Chondrocyte (in vitro differentiated cells): ENCODE measurements at regions not wholly inside any gene's neighbourhood (a gene's known extent, or its start where the extent isn't known, plus 50 kb on each side); places are given as distances from the start of the nearest gene placed in this dataset.

ENCODE experiments used
- DNase-seq: peaks from one replicate; pipeline ENCODE4 v3.0.0; 2021; ENCODE audit warnings: mixed read lengths, low spot score
- H3K27ac Mint-ChIP-seq: one replicate; pipeline ENCODE4 v1.8.0; 2021; ENCODE audit warnings: mild to moderate bottlenecking, moderate library complexity, mixed read lengths; ENCODE audit not compliant: unreplicated experiment
- H3K27me3 Mint-ChIP-seq: 2 replicates; pipeline ENCODE4 v1.8.0; 2021; ENCODE audit warnings: low read depth, mixed read lengths
- H3K36me3 Mint-ChIP-seq: 2 replicates; pipeline ENCODE4 v1.8.0; 2021; ENCODE audit warnings: low read depth, mixed read lengths
- H3K4me1 Mint-ChIP-seq: 2 replicates; pipeline ENCODE4 v1.8.0; 2021; ENCODE audit warnings: low read depth, mild to moderate bottlenecking, mixed read lengths
- H3K4me3 Mint-ChIP-seq: one replicate; pipeline ENCODE4 v1.8.0; 2021; ENCODE audit warnings: mild to moderate bottlenecking, moderate library complexity, mixed read lengths; ENCODE audit not compliant: unreplicated experiment
- H3K9me3 Mint-ChIP-seq: 2 replicates; pipeline ENCODE4 v1.8.0; 2021; ENCODE audit warnings: low read depth, mixed read lengths
- TF ChIP-seq, protein P1 (sequence below): fragments of 200-600 bp; sonication (generic); IDR thresholded peaks from 2 replicates; pipeline ENCODE4 v1.5.0; 2021; ENCODE audit warnings: antibody characterized with exemption, mild to moderate bottlenecking, moderate library complexity

DNA sequence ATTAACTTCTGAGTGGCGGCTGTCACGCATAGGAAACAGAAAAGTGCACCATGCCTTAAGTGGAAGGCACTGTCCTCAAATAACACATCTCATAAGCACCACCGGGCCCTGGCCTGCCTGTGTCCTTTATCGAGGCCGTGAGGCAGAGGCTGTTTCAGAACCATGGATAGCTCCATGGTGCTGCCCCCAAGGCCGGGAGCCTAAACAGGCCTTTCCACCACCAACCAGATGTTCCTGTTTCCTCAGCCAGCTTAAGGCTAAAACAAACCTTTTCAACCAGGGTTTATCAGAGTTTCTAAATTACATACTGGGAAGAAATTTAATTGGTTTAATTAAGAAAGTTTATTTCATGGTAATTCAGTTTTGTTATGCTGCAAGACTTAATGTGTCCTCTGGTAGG lies 114.4 kb downstream of the DMRTA2 start:
- no peaks in the 10 kb centered on the region for H3K9me3 Mint-ChIP-seq
- TF ChIP-seq, protein P1, sequence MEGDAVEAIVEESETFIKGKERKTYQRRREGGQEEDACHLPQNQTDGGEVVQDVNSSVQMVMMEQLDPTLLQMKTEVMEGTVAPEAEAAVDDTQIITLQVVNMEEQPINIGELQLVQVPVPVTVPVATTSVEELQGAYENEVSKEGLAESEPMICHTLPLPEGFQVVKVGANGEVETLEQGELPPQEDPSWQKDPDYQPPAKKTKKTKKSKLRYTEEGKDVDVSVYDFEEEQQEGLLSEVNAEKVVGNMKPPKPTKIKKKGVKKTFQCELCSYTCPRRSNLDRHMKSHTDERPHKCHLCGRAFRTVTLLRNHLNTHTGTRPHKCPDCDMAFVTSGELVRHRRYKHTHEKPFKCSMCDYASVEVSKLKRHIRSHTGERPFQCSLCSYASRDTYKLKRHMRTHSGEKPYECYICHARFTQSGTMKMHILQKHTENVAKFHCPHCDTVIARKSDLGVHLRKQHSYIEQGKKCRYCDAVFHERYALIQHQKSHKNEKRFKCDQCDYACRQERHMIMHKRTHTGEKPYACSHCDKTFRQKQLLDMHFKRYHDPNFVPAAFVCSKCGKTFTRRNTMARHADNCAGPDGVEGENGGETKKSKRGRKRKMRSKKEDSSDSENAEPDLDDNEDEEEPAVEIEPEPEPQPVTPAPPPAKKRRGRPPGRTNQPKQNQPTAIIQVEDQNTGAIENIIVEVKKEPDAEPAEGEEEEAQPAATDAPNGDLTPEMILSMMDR = no peak
- H3K4me1 Mint-ChIP-seq = no peaks in the 10 kb centered on the region
- no peak for DNase-seq
- H3K36me3 Mint-ChIP-seq = no peaks in the 10 kb centered on the region
- no peaks in the 10 kb centered on the region for H3K27me3 Mint-ChIP-seq
- no peak overlapping the region for H3K27ac Mint-ChIP-seq
- H3K4me3 Mint-ChIP-seq = no peak overlapping the region

DNA sequence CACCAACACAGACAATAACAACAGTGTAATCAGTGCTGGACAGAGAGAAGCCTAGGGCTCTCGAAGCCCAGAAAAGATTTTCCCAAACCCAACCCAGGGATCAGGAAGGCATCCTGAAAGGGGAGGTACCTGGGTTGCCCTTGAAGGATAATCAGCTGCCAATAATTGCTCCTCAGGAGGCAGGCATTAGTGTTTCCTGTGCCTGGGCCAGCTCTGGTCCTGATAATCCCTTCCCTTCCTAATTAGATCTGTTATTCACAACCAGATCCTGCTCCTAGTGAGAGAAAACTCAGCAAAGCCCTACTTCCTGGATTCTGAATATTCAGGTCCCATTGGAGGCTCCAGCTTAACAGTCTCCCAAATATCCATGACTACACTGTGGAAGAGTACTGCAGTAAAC lies 117.4 kb downstream of the DMRTA2 start:
- no peak overlapping the region for H3K27ac Mint-ChIP-seq
- H3K36me3 Mint-ChIP-seq = no peaks in the 10 kb centered on the region
- TF ChIP-seq, protein P1 = no peak
- no peaks in the 10 kb centered on the region for H3K4me1 Mint-ChIP-seq
- no peaks in the 10 kb centered on the region for H3K27me3 Mint-ChIP-seq
- H3K9me3 Mint-ChIP-seq = no peaks in the 10 kb centered on the region
- no peak for DNase-seq
- no peak overlapping the region for H3K4me3 Mint-ChIP-seq

DNA sequence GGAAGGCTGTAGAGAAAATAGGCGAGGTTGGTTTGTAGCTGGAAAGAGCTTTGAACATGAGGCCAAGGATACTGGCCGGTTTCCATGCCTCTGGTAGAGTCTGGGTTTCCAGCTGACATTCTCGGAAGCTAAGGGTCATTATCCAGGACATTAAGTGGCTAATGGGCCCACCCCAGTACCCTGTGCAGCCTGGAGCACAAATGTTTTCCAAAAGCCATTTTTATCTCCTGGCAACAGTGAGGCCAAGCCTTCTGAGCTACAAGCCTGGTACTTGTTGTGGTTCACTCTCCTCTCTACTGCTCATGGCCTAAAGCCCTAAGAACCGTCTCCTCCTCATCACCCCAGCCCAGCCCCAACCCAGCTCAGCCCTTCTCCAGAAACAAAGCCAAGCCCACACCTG lies 122.9 kb downstream of the DMRTA2 start:
- Mint-ChIP-seq H3K4me1 (no peaks in the 10 kb centered on the region), H3K36me3 (no peaks in the 10 kb centered on the region), H3K9me3 (peaks cover 5% of the 10 kb centered on the region), H3K4me3 (no peak overlapping the region), H3K27ac (no peak overlapping the region), H3K27me3 (no peaks in the 10 kb centered on the region)
- no peak for DNase-seq
- TF ChIP-seq, protein P1 = no peak

DNA sequence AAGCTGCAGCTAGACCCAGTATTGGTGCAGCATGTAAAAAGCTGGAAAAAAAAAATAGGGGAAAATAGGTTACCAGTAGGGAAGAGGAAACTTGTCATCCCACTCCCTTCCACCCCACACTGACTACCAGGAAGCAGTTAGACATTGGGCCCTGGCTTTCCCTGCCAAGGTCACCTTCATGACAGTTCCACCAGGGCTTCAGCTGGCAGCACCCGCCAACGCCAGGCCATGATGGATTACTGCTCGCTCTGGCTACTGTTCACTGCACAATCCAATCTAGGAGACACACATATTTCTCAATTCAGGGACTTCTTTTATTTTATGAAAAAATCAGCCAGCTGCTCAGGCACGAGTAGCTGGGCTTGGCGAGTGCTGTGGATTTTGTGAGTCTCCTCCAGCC lies 127.7 kb downstream of the DMRTA2 start:
- TF ChIP-seq, protein P1 = no peak
- Mint-ChIP-seq H3K4me3 (no peak overlapping the region), H3K36me3 (no peaks in the 10 kb centered on the region), H3K27ac (no peak overlapping the region), H3K27me3 (no peaks in the 10 kb centered on the region), H3K4me1 (no peaks in the 10 kb centered on the region), H3K9me3 (peaks cover 18% of the 10 kb centered on the region)
- DNase-seq = no peak

DNA sequence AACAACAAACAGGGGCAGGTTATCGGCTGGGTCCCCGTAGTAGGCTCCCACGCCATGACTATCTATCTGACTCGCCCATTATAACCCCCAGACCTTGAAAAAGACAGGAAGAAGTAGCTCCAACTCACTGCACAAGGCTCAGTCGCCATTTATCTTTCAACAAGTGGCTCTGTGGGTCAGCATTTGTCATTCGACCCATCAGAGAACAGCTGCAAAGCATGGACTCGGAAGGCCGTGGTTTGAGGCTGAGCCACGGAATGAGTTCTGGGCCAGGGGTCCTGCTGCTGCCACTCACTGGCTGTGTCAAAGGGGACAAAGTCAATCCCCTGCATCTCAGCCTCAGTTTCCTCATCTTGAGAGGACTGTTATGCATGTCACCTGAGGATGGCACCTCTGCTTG lies 131.0 kb downstream of the DMRTA2 start:
- Mint-ChIP-seq H3K4me3 (no peak overlapping the region), H3K27me3 (no peaks in the 10 kb centered on the region), H3K36me3 (no peaks in the 10 kb centered on the region), H3K4me1 (no peaks in the 10 kb centered on the region), H3K9me3 (peaks cover 15% of the 10 kb centered on the region), H3K27ac (no peak overlapping the region)
- TF ChIP-seq, protein P1 = no peak
- no peak for DNase-seq
